Lower leg skin (tissue), 4 donors: ENCODE measurements at regions not wholly inside any gene's neighbourhood (a gene's known extent, or its start where the extent isn't known, plus 50 kb on each side); places are given as distances from the start of the nearest gene placed in this dataset.

ENCODE experiments used
- DNase-seq, 2 donors: peaks; one replicate each; pipeline ENCODE4 v3.0.0-alpha.2; 2019; ENCODE audit warnings: low spot score in 2 of 2
- H3K4me3 ChIP-seq: fragments of 200-600 bp; sonication (generic); 2 replicates; pipeline ENCODE4 v1.5.1; 2017; ENCODE audit warnings: mild to moderate bottlenecking, low read depth; ENCODE audit not compliant: poor library complexity, severe bottlenecking
- CTCF ChIP-seq, 3 donors: fragments of 450-650 bp; IDR thresholded peaks; one replicate each; pipeline ENCODE4 v1.5.1; 2016; ENCODE audit warnings: antibody characterized with exemption in 3 of 3, mild to moderate bottlenecking in 3 of 3, moderate library complexity in 2 of 3
- POLR2A ChIP-seq, 2 donors: fragments of 450-650 bp; IDR thresholded peaks; one replicate each; pipeline ENCODE4 v1.6.1; 2016 to 2017; ENCODE audit warnings: antibody characterized with exemption in 2 of 2, mild to moderate bottlenecking in 1 of 2, moderate library complexity in 1 of 2
- WGBS, 2 donors: methylation state at CpG; one replicate each; pipeline ENCODE4 v1.1.5; 2018; 5-methylcytosine and 5-hydroxymethylcytosine counted together
- intact Hi-C: fragments of 100-400 bp; cut with DNase I; formaldehyde crosslinking; loops from one replicate; pipeline ENCODE4 v1.15.0; 2023; ENCODE audit warnings: low total_unique reads

GRCh38 chr14:98114122-98114895 is 1157.7 kb downstream of the BCL11B start:
- 51 to 62% methylated on average over 3 of the region's 3 CpGs for WGBS, 2 donors
- DNase-seq, result no peak
- intact Hi-C loops, result no loop called here
- no peak for TF ChIP-seq POLR2A (IDR thresholded peaks at IDR 0.05)
- TF ChIP-seq CTCF (IDR thresholded peaks at IDR 0.05), result no peak
- no peak overlapping the region for H3K4me3 ChIP-seq

GRCh38 chr14:98114946-98115345 is 1157.1 kb downstream of the BCL11B start:
- DNase-seq, result no peak
- 67 to 70% methylated on average over 1 of the region's 1 CpG for WGBS, 2 donors
- intact Hi-C loops, result no loop called here
- no peak overlapping the region for H3K4me3 ChIP-seq
- no peak for TF ChIP-seq CTCF (IDR thresholded peaks at IDR 0.05)
- TF ChIP-seq POLR2A (IDR thresholded peaks at IDR 0.05), result no peak

- no peak overlapping the region for H3K4me3 ChIP-seq
- intact Hi-C loops, result no loop called here
- no peak for DNase-seq
- no peak for TF ChIP-seq CTCF (IDR thresholded peaks at IDR 0.05)
- TF ChIP-seq POLR2A (IDR thresholded peaks at IDR 0.05), result no peak
Observed at GRCh38 chr14:98118749-98119148, 1153.2 kb downstream of the BCL11B start.

GRCh38 chr14:98119739-98120138 is 1152.3 kb downstream of the BCL11B start:
- intact Hi-C loops, result no loop called here
- whole genome bisulfite sequencing, 2 donors, result 91 to 93% methylated on average over 4 of the region's 4 CpGs
- TF ChIP-seq POLR2A (IDR thresholded peaks at IDR 0.05) (no peak), CTCF (IDR thresholded peaks at IDR 0.05) (no peak)

GRCh38 chr14:98120831-98121464 is 1151.0 kb downstream of the BCL11B start:
- TF ChIP-seq POLR2A (IDR thresholded peaks at IDR 0.05) (no peak), CTCF (IDR thresholded peaks at IDR 0.05) (no peak)
- H3K4me3 ChIP-seq, result no peak overlapping the region
- no peak for DNase-seq
- intact Hi-C loops, result no loop called here
- 69 to 71% methylated on average over 6 of the region's 6 CpGs for WGBS, 2 donors

More at GRCh38 chr14:98119739-98120138, 1152.3 kb downstream of the BCL11B start:
- DNase-seq, result no peak
- H3K4me3 ChIP-seq, result no peak overlapping the region
